ENCODE measurements at regions not wholly inside any gene's neighbourhood (a gene's known extent, or its start where the extent isn't known, plus 50 kb on each side); places are given as distances from the start of the nearest gene placed in this dataset.
"Not testable (repeated sequence)": the region's sequence is repeated elsewhere in the genome, so short reads cannot be mapped to it uniquely, and the experiment has no call there.

DNA sequence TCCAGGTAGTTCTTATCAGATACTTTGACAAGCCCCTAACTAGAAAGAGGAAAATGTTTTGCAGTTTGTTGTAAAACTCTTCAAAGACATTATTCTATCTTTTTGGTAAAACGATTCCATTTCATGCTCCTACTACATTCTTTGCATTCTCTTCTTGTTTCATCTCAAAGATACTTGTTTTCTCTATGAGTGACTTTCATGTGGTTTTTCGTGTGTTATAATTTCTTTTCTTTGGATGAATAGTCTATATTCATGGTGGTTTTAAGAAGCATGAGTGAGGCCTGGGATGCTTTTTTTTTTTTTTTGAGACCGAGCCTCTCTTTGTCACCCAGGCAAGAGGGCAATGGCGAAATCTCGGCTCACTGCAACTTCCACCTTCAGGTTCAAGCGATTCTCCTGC is 292.5 kb upstream of the LYZL1 start:
- no peak for TF ChIP-seq POLR2AphosphoS5 (IDR thresholded peaks at IDR 0.05; ENCODE audit: insufficient read depth in 1 of 2, low read depth in 1 of 2)
- TF ChIP-seq, protein P1, sequence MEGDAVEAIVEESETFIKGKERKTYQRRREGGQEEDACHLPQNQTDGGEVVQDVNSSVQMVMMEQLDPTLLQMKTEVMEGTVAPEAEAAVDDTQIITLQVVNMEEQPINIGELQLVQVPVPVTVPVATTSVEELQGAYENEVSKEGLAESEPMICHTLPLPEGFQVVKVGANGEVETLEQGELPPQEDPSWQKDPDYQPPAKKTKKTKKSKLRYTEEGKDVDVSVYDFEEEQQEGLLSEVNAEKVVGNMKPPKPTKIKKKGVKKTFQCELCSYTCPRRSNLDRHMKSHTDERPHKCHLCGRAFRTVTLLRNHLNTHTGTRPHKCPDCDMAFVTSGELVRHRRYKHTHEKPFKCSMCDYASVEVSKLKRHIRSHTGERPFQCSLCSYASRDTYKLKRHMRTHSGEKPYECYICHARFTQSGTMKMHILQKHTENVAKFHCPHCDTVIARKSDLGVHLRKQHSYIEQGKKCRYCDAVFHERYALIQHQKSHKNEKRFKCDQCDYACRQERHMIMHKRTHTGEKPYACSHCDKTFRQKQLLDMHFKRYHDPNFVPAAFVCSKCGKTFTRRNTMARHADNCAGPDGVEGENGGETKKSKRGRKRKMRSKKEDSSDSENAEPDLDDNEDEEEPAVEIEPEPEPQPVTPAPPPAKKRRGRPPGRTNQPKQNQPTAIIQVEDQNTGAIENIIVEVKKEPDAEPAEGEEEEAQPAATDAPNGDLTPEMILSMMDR (IDR thresholded peaks at IDR 0.05) = no peak
- TF ChIP-seq POLR2A (IDR thresholded peaks at IDR 0.05) = no peak
- Histone ChIP-seq H3K27ac (no peak overlapping the region), H3K27me3 (no peaks in the 10 kb centered on the region), H3K9me3 (no peaks in the 10 kb centered on the region), H3K4me1 (no peaks in the 10 kb centered on the region), H3K4me3 (no peak overlapping the region), H3K36me3 (no peaks in the 10 kb centered on the region)
- intact Hi-C loops (cut with DNase I) = no loop called here
- no peak for DNase-seq (ENCODE audit: extremely low spot score in 2 of 2)

DNA sequence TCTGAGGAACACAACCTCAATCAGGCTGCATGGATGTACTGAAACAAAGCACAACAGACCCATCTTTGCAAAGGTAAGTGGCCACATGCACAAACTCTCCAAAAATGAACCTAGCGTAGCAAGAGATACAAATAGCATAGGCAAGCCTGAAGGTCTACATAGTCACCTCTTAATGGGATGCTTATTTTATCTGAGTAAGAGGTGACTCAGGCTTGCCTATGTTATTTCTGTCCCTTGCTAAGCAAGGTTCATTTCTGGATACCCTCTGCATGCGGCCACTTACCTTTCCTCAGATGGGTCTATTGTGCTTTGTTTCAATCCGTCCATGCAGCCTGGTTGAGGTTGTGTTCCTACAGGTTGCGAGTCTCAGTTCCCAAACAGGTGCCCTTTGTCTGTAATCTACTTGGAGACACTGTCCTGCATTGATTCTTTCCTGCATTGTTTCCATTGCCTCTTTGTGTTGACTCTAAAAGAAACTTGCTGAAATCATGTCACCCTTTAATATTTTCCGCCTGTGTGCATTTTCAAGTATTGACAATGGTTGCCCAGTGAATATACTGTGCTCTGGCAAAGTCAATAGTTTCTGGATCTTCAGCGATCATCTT is 291.8 kb upstream of the LYZL1 start:
- no peak for DNase-seq (ENCODE audit: extremely low spot score in 2 of 2)
- intact Hi-C loops (cut with DNase I) = no loop called here
- TF ChIP-seq POLR2AphosphoS5 (IDR thresholded peaks at IDR 0.05; ENCODE audit: insufficient read depth in 1 of 2, low read depth in 1 of 2) = no peak

DNA sequence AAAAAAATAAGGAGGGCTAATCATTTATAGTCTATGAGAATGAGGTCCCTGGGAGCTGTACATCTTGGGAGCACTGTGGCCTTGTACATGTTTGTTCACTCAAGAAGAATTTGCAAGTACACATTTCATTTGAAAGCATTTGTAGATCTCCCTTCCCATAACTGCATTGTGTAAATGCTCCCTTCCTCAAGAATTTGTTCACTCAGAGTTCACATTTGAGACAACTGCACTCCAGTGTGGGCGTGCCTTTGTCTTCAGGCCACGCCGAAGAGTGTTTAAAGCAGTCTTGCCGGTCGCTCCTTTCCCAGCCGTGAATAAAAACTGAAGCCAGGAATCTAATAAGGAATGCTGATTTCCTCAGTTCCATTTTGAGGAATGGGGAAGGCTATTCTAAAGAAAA is 291.1 kb upstream of the LYZL1 start:
- Histone ChIP-seq H3K36me3 (no peaks in the 10 kb centered on the region), H3K27ac (no peak overlapping the region), H3K27me3 (no peaks in the 10 kb centered on the region), H3K9me3 (no peaks in the 10 kb centered on the region), H3K4me3 (no peak overlapping the region), H3K4me1 (no peaks in the 10 kb centered on the region)
- DNase-seq (ENCODE audit: extremely low spot score in 2 of 2) = no peak
- TF ChIP-seq POLR2A (IDR thresholded peaks at IDR 0.05) (no peak), POLR2AphosphoS5 (IDR thresholded peaks at IDR 0.05; ENCODE audit: insufficient read depth in 1 of 2, low read depth in 1 of 2) (no peak)
- TF ChIP-seq, protein P1 (IDR thresholded peaks at IDR 0.05) = no peak
- intact Hi-C loops (cut with DNase I) = no loop called here

More for the DNA sequence above, 291.8 kb upstream of the LYZL1 start:
- Histone ChIP-seq H3K27ac (no peak overlapping the region), H3K9me3 (no peaks in the 10 kb centered on the region), H3K27me3 (no peaks in the 10 kb centered on the region), H3K4me3 (no peak overlapping the region), H3K36me3 (no peaks in the 10 kb centered on the region), H3K4me1 (no peaks in the 10 kb centered on the region)

DNA sequence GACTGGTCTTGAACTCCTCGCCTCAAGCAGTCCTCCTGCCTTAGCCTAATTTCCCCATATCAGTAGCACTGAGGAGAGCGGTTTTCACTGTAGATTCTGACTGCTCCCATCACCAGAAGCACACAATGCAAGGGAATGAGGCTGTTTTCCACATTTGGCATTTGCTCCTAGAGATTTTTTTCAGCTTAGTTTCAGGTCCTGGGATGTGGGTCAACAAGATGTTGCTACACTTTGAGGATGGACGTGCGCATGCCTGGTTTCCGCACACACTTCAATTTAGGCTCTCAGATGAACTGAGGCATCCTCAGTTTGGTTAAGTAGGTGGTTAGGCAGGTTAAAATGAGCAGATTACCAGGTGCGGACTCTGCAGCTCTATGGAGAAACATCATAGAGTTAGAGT is 287.1 kb upstream of the LYZL1 start:
- intact Hi-C loops (cut with DNase I) = no loop called here
- TF ChIP-seq POLR2A (IDR thresholded peaks at IDR 0.05) (no peak), POLR2AphosphoS5 (IDR thresholded peaks at IDR 0.05; ENCODE audit: insufficient read depth in 1 of 2, low read depth in 1 of 2) (no peak)
- TF ChIP-seq, protein P1 (IDR thresholded peaks at IDR 0.05) = no peak
- Histone ChIP-seq H3K27ac (no peak overlapping the region), H3K9me3 (no peaks in the 10 kb centered on the region), H3K4me3 (no peak overlapping the region), H3K36me3 (no peaks in the 10 kb centered on the region), H3K4me1 (no peaks in the 10 kb centered on the region), H3K27me3 (no peaks in the 10 kb centered on the region)
- DNase-seq (ENCODE audit: extremely low spot score in 2 of 2) = no peak

DNA sequence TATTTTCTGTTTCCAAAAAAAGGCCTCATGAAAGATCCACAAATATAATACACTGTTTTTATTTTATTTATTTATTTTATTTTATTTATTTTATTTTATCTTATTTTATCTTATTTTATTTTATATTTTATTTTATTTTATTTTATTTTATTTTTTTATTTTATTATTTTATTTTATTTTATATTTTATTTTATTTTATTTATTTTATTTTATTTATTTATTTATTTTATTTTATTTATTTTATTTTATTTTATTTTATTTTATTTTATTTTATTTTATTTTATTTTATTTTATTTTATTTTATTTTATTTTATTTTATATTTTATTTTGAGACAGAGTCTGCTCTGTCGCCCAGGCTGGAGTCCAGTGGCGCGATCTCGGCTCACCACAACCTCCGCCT is 285.9 kb upstream of the LYZL1 start:
- H3K27ac ChIP-seq; H3K4me3 ChIP-seq; H3K9me3 ChIP-seq; H3K36me3 ChIP-seq; H3K27me3 ChIP-seq; DNase-seq (ENCODE audit: extremely low spot score in 2 of 2); intact Hi-C loops (cut with DNase I); H3K4me1 ChIP-seq: not testable (repeated sequence)

DNA sequence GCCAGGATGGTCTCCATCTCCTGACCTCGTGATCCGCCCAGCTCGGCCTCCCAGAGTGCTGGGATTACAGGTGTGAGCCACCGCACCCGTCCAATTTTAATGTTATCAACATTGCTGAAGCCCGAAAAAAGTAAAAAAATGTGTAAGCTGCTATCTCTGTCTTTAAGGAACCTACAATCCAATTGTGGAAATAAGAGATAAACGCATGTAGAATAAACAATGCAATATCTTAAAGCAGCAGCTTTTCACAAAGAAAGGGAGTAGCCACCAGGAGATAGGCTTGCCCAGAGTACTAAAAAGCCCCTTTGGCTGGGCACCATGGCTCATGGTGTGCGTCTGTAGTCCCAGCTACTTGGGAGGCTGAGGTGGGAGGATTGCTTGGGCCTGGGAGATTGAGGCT is 282.9 kb upstream of the LYZL1 start:
- Histone ChIP-seq H3K4me3 (no peak overlapping the region), H3K27me3 (no peaks in the 10 kb centered on the region), H3K4me1 (no peaks in the 10 kb centered on the region), H3K9me3 (no peaks in the 10 kb centered on the region), H3K27ac (no peak overlapping the region), H3K36me3 (no peaks in the 10 kb centered on the region)
- no peak for DNase-seq (ENCODE audit: extremely low spot score in 2 of 2)
- TF ChIP-seq POLR2A (IDR thresholded peaks at IDR 0.05) (no peak), POLR2AphosphoS5 (IDR thresholded peaks at IDR 0.05; ENCODE audit: insufficient read depth in 1 of 2, low read depth in 1 of 2) (no peak)
- TF ChIP-seq, protein P1 (IDR thresholded peaks at IDR 0.05) = no peak
- intact Hi-C loops (cut with DNase I) = no loop called here
